GM12878 (cell line): ENCODE measurements at regions not wholly inside any gene's neighbourhood (a gene's known extent, or its start where the extent isn't known, plus 50 kb on each side); places are given as distances from the start of the nearest gene placed in this dataset.
"Not testable (repeated sequence)": the region's sequence is repeated elsewhere in the genome, so short reads cannot be mapped to it uniquely, and the experiment has no call there.

ENCODE experiments used
- ATAC-seq: fragments of 200-7000 bp; cut with Tn5 transposase; 3 replicates; pipeline ENCODE4 v1.9.1; 2020; ENCODE audit warnings: mild to moderate bottlenecking, moderate library complexity
- BruUV-seq: library from RNA; stranded (reverse); fragments of 400-500 nt; replicated peaks from 2 replicates; lab custom pipeline; 2021; lab: Mats Ljungman, UMichigan
- CTCF ChIA-PET: fragments of 300-600 bp; sonication (Branson Sonifier 250); formaldehyde crosslinking; extraction: SDS; loops from one replicate; lab custom pipeline; 2021; ENCODE audit warnings: inconsistent platforms; lab: Yijun Ruan, JAX
- POLR2A ChIA-PET: fragments of 350-600 bp; formaldehyde crosslinking; extraction: SDS; loops from one replicate; lab custom pipeline; 2021; ENCODE audit warnings: inconsistent platforms; lab: Charles Lee
- RAD21 ChIA-PET: fragments of 300-600 bp; sonication (Branson Sonifier 250); formaldehyde crosslinking; loops from one replicate; lab custom pipeline; 2023; ENCODE audit warnings: antibody characterized with exemption; ENCODE audit not compliant: unreplicated experiment; lab: Charles Lee
- SMC1A ChIA-PET: fragments of 300-600 bp; sonication (Branson Sonifier 250); formaldehyde crosslinking; loops from one replicate; lab custom pipeline; 2023; ENCODE audit not compliant: unreplicated experiment, uncharacterized antibody; lab: Charles Lee
- DNase-seq: peaks from one replicate; pipeline ENCODE4 v3.0.0-alpha.2; 2011; ENCODE audit warnings: low read depth, low spot score
- FAIRE-seq: peaks from 3 replicates; lab custom pipeline; 2011; peaks lifted over from hg19 to GRCh38; lab: Jason Lieb, UNC
- H2AFZ ChIP-seq: 2 replicates; pipeline ENCODE4 v1.6.0; 2011; ENCODE audit warnings: low read depth, low read length, control low read depth; ENCODE audit not compliant: control insufficient read depth
- H3K27ac ChIP-seq: 2 replicates; pipeline ENCODE4 v1.5.1; 2011; ENCODE audit warnings: control low read depth; ENCODE audit not compliant: control insufficient read depth, insufficient read depth
- H3K27me3 ChIP-seq, 2 experiments: replicated peaks in 1 of 2; 2 replicates each; pipeline versions ENCODE4 v1.6.0 to v1.6.1; 2011; ENCODE audit warnings: low read length in 1 of 2; ENCODE audit not compliant: control insufficient read depth in 2 of 2, insufficient read depth in 2 of 2
- H3K36me3 ChIP-seq, 2 experiments: 2 replicates each; pipeline ENCODE4 v1.5.1; 2011; ENCODE audit warnings: low read length in 1 of 2; ENCODE audit not compliant: control insufficient read depth in 2 of 2, insufficient read depth in 2 of 2
- H3K4me1 ChIP-seq: 2 replicates; pipeline ENCODE4 v1.6.1; 2011; ENCODE audit warnings: mild to moderate bottlenecking, low read length, moderate library complexity, mixed read lengths; ENCODE audit not compliant: control insufficient read depth, insufficient read depth
- H3K4me2 ChIP-seq: 2 replicates; pipeline ENCODE4 v1.6.0; 2011; ENCODE audit warnings: control low read depth; ENCODE audit not compliant: control insufficient read depth, insufficient read depth
- H3K4me3 ChIP-seq: fragments of 200-600 bp; sonication (generic); 2 replicates; pipeline ENCODE4 v1.5.1; 2016
- H3K79me2 ChIP-seq: 2 replicates; pipeline ENCODE4 v1.6.0; 2011; ENCODE audit warnings: low read length; ENCODE audit not compliant: control insufficient read depth, insufficient read depth
- H3K9ac ChIP-seq: 2 replicates; pipeline ENCODE4 v1.8.0; 2011; ENCODE audit warnings: low read length, control low read depth, mixed read lengths; ENCODE audit not compliant: control insufficient read depth, insufficient read depth
- H3K9me3 ChIP-seq: replicated peaks from 3 replicates; pipeline ENCODE4 v1.5.1; 2011; ENCODE audit warnings: mild to moderate bottlenecking, low read length; ENCODE audit not compliant: control insufficient read depth, insufficient read depth
- H4K20me1 ChIP-seq: 2 replicates; pipeline ENCODE4 v1.6.0; 2011; ENCODE audit not compliant: control insufficient read depth, insufficient read depth
- ATF3 ChIP-seq: IDR thresholded peaks from 2 replicates; pipeline ENCODE4 v1.6.1; 2011; ENCODE audit warnings: low read depth, mild to moderate bottlenecking, low read length, moderate library complexity, borderline replicate concordance; ENCODE audit errors: extremely low read depth
- CBX5 ChIP-seq: sonication (generic); IDR thresholded peaks from 2 replicates; pipeline ENCODE4 v1.6.1; 2016; ENCODE audit warnings: low read depth, moderate library complexity, mild to moderate bottlenecking, inconsistent platforms
- CEBPB ChIP-seq, 2 experiments: fragments of 150-350 bp in 1 of 2; IDR thresholded peaks; 2 replicates each; pipeline ENCODE4 v1.6.1; 2012 to 2014; ENCODE audit warnings: low read depth in 2 of 2, low read length in 2 of 2, borderline replicate concordance in 1 of 2, inconsistent platforms in 1 of 2
- CUX1 ChIP-seq: IDR thresholded peaks from 2 replicates; pipeline ENCODE4 v1.6.1; 2012; ENCODE audit warnings: improper control_type of control experiment, low read depth, low read length; ENCODE audit not compliant: insufficient replicate concordance
- HDAC6 ChIP-seq: fragments of 200-600 bp; sonication (generic); IDR thresholded peaks from one replicate; pipeline ENCODE4 v1.8.0; 2017; ENCODE audit warnings: antibody characterized with exemption; ENCODE audit not compliant: unreplicated experiment
- KAT2A ChIP-seq: conservative IDR thresholded peaks from 2 replicates; pipeline ENCODE4 v1.6.1; 2011; ENCODE audit warnings: low read depth, low read length; ENCODE audit not compliant: control insufficient read depth
- PBX3 ChIP-seq: IDR thresholded peaks from 2 replicates; pipeline ENCODE4 v1.6.1; 2011; ENCODE audit warnings: mild to moderate bottlenecking, low read depth, low read length, moderate library complexity; ENCODE audit not compliant: insufficient replicate concordance
- RAD21 ChIP-seq: IDR thresholded peaks from 2 replicates; pipeline ENCODE4 v1.6.1; 2011; ENCODE audit warnings: mild to moderate bottlenecking, low read depth, low read length, moderate library complexity; ENCODE audit not compliant: insufficient read depth
- STAT1 ChIP-seq: fragments of 450-650 bp; conservative IDR thresholded peaks from 2 replicates; pipeline ENCODE4 v1.6.1; 2014; ENCODE audit warnings: antibody characterized with exemption, mild to moderate bottlenecking
- WGBS: methylation state at CpG from one replicate; pipeline ENCODE4 v1.1.6; 2016; ENCODE audit warnings: low lambda C conversion rate; ENCODE audit not compliant: insufficient replicate concordance, insufficient coverage; ENCODE audit errors: missing lambda C conversion rate; 5-methylcytosine and 5-hydroxymethylcytosine counted together
- in situ Hi-C: fragments of 300-500 bp; cut with MboI; formaldehyde crosslinking; loops from 9 replicates; pipeline ENCODE4 v1.14.3; 2018; ENCODE audit warnings: mixed read lengths
- intact Hi-C: fragments of 100-400 bp; cut with micrococcal nuclease; formaldehyde crosslinking; loops from one replicate; pipeline ENCODE4 v1.14.2; 2022; ENCODE audit not compliant: unreplicated experiment

- TF ChIP-seq CUX1 (no peak), CBX5 (no peak), RAD21 (no peak), HDAC6 (no peak), ATF3 (no peak), KAT2A (no peak), CEBPB (IDR thresholded peaks at IDR 0.05; ENCODE audit: borderline replicate concordance in 1 of 2, low read depth in 2 of 2, low read length in 2 of 2) (no peak), STAT1 (no peak), PBX3 (no peak)
These were observed 305.8 kb downstream of the KIF20B start (continued) for GRCh38 chr10:90007226-90007625.

- RAD21 ChIA-PET, H3K4me2 ChIP-seq, DNase-seq, CTCF ChIA-PET, BruUV-seq, intact Hi-C loops, H3K9me3 ChIP-seq, POLR2A ChIA-PET, H3K4me3 ChIP-seq, H3K9ac ChIP-seq, H3K79me2 ChIP-seq, H3K36me3 ChIP-seq, H3K4me1 ChIP-seq, H2AFZ ChIP-seq, H3K27ac ChIP-seq, FAIRE-seq, H4K20me1 ChIP-seq, in situ Hi-C loops, ATAC-seq, H3K27me3 ChIP-seq: not testable (repeated sequence)
- 36% methylated on average over 11 of the region's 14 CpGs for WGBS
- SMC1A ChIA-PET = interaction anchor here (1.2 kb wide), 1 partner anchor 23 kb away, joined by 3 read pairs; no protein-coding TSS in a partner anchor
These were observed 309.9 kb downstream of the KIF20B start for GRCh38 chr10:90011281-90011680.
